ENCODE measurements at regions not wholly inside any gene's neighbourhood (a gene's known extent, or its start where the extent isn't known, plus 50 kb on each side); places are given as distances from the start of the nearest gene placed in this dataset.
"Not testable (repeated sequence)": the region's sequence is repeated elsewhere in the genome, so short reads cannot be mapped to it uniquely, and the experiment has no call there.

DNA sequence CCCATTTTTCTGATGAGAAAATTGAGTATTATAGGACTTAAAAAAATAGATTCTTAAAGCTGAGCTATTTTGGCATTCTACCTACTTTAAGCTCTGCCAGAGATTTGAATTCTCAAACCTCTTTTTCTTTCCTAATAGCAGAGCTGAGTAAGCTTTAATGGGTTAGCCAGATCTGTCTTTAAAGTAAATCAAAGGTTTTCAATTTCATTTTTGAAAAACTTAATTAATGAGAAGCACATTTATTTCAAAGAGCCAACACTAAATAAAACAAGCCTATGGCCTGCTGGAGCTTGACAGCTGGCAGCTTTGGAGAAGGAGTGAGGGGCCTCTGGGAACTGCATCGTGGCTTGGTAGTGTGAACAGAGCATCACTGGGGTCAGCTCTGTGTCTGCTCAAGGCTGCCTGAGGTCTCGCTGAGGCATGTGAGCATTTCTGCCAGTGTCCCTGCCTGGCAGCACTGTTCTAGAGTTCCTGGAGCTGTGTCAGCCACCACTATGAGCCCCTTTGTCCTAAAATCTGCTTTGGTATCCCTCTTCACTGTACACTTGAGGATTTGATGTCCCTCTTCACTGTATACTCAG is 50.4 kb upstream of the PRSS23 start:
- no peak for DNase-seq

DNA sequence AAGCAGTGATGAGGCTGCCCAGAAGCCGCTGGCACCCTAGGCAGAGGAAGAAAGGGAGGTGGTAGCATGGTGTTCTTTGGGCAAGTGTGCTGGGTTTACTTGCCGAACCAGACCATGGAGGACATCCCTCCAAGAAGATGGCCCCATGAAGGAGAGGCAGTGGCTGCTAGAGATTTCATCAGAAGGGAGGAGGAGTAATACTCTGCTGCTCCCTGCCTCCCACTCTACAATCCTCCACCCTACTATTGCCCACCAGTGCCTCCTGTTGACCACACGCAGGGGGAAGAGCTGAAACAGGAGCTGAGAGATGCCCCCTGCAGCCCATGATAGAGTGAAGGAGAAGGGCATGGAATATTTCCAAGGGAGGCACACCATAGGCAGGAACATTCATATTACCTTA is 51.0 kb upstream of the PRSS23 start:
- DNase-seq, result no peak

- DNase-seq, result no peak
Measured at GRCh38 chr11:86748296-86748695, 52.0 kb upstream of the PRSS23 start.

GRCh38 chr11:86747801-86748200 is 52.5 kb upstream of the PRSS23 start:
- no peak for DNase-seq

DNA sequence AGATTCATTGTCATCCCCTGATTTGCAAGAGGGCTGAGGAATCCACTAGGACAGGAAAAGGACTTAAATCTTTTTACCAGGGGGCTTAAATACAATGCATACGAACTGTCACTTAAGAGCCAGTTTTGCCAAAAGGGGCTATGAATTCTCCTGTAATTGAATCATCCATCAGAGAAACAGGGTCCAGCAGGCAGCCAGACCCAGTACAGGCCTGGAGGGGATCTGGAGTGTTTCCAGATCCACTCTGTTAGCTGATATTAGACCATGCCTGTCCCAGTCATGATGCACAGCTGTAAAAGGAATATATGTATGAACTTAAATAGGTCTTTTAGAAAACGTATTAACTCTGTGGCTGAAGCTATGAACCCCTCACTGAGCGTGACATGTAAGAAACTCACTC is 53.8 kb upstream of the PRSS23 start:
- no peak for DNase-seq

- DNase-seq, result no peak
Measured at GRCh38 chr11:86745571-86745970, 54.8 kb upstream of the PRSS23 start.

DNA sequence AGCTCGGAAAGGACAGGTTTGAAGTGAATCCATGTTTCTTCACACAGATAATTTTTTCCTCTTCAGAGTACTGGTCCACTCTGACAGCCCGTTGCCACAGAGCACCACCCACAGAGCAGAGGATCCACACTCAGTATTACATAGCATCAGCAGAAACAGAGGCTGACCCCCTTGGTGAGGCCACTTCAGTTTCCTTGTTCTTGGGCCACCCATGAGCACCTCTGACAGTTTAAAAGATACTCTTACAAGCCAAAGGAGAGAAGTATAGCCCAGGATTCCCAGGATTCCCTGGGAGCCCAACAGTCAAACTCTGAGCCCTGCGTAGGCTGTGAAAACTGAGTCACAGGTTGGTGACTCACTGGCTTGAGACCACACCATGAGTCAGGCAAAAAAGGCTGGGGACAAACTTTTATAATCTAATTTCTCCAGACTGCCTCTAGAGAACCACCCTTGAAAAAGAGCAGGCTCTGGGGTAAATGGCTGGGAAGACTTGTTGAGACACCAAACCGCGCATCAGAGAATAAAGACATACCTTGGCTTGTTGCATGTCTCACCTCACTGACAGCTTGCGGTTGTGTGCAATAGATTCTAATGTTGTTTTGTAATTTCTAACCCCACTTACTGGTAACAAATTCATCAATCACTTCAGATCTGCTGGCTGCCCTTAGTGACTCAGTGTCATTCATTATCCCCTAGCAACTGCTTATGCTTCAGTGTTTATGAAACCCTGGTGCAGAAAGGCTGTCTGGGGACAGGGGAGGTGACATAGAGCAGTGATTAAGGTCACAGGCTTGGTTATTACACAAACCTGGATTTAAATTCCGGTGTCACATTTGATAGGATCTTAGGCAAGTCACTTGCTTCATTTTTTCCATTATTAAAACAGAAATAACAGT is 56.9 kb upstream of the PRSS23 start:
- DNase-seq, result peak; percentile 76 to 80

- DNase-seq, result no peak
Measured at GRCh38 chr11:86741839-86742805, 58.2 kb upstream of the PRSS23 start.

GRCh38 chr11:86741484-86741835 is 58.9 kb upstream of the PRSS23 start:
- no peak for DNase-seq

GRCh38 chr11:86740628-86741483 is 59.5 kb upstream of the PRSS23 start:
- peak; percentile 32 to 44 for DNase-seq

DNA sequence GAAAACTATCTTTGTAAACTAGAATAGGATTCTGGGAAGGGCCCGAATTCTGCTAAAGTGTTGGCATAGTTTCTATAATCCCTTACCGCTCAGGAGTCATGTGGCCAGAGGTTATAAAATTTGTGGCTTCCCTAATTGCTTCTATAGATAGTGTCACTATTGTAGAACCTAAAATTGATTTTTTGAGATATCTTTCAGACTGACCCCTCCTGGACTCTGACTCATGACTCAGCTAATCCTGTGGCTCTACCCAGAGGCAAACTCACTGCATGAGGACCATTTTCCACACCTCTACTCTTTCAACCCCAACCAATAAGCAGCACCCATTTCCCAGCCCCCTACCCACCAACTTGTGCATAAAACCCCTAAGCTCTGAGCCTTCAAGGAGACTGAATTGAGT is 61.8 kb upstream of the PRSS23 start:
- DNase-seq, result no peak

- DNase-seq, result no peak
Measured at GRCh38 chr11:86737737-86738136, 62.6 kb upstream of the PRSS23 start.

- DNase-seq, result no peak
Measured at GRCh38 chr11:86737230-86737629, 63.1 kb upstream of the PRSS23 start.

DNA sequence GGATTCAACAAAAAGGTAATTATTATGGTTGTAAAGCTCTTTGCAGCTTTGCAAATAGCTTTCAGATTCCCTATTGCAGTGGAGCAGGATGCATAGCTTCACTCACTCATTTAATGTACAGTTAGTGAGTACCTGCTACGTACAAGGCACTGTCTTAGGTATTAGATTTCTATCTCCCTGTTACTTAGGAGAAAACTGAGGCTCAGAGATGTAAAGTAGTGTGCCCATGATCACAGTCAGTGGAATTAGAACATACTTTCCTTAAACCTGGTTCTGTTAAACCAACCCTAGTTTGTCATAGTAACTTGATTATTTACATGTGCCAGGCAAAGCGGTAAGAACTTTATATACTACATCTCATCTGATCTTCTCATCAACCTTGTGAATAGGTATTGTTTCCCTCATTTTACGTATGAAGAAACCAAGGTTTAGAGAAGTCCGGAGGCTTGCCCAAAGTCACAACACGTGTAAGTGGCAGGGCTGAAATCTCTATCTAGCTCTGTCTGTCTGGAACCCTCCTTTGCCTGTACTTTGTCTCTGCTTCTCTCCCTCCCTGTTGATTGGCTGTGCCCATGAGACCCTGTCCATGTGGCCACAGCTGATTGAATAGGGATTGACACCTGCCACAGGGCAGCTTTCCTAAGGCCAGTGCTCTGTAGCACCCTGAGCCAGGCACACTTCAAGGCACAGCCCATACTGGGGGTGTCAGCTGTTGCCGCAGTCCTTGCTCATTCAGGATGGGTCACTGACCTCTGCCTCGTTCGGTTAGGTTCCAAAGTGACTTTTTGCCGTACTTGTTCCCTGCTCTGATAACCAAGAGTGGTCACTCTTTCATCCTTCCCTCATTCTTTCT is 63.8 kb upstream of the PRSS23 start:
- DNase-seq, result no peak

- no peak for DNase-seq
Measured at GRCh38 chr11:86735451-86736290, 63.3 kb upstream of the ME3 start.

- DNase-seq, result not testable (repeated sequence)
Measured at GRCh38 chr11:86732739-86733138, 60.3 kb upstream of the ME3 start.

GRCh38 chr11:86732286-86732685 is 59.9 kb upstream of the ME3 start:
- DNase-seq, result not testable (repeated sequence)

DNA sequence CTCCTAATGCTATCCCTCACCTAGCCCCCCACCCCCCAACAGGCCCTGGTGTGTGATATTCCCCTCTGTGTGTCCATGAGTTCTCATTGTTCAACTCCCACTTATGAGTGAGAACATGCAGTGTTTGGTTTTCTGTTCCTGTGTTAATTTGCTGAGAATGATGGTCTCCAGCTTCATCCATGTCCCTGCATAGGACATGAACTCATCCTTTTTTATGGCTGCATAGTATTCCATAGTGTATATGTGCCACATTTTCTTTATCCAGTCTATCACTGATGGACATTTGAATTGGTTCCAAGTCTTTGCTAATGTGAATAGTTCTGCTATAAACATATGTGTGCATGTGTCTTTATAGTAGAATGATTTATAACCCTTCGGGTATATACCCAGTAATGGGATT is 57.2 kb upstream of the ME3 start:
- not testable (repeated sequence) for DNase-seq

GRCh38 chr11:86728562-86728961 is 56.1 kb upstream of the ME3 start:
- no peak for DNase-seq

DNA sequence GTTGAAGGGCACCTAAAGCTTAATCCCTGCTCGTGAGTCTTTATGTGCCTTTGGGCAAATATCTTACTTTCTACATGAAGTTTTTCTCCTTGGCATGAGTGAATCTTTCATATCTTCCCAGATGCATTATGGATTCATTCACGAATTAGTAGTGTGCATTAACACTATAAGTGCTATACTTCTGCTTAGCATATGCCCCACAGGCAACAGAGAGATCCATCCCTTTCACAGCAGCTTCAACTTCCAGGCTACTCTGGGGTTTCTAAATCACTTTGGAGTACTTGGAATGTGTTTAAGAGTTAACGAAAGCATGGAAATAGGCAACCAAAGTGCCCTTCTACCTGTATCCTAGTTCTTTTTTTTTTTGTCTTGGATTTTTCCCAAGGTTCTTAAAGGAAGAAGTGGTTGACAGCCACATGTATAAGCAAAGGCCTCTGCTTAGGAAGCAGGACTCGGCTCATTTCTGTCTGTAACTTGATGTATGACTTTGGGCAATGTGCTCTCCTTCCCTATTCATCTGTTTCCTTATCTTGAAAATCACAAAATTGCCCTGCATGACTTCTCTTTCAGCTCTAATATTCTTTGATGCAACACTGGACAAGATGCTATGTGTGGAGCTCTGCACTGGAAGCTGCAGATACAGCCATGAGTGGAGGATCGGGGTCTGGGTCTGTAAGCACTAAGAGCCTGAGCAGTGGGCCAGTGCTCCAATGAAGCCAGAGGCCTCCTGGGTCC is 54.5 kb upstream of the ME3 start:
- no peak for DNase-seq

All from activated T-cell treated with anti-CD3 and anti-CD28 coated beads, Interleukin-2, amount 50 U/mL, for 48 hours (primary cell).